ENCODE measurements at regions not wholly inside any gene's neighbourhood (a gene's known extent, or its start where the extent isn't known, plus 50 kb on each side); places are given as distances from the start of the nearest gene placed in this dataset.

DNA sequence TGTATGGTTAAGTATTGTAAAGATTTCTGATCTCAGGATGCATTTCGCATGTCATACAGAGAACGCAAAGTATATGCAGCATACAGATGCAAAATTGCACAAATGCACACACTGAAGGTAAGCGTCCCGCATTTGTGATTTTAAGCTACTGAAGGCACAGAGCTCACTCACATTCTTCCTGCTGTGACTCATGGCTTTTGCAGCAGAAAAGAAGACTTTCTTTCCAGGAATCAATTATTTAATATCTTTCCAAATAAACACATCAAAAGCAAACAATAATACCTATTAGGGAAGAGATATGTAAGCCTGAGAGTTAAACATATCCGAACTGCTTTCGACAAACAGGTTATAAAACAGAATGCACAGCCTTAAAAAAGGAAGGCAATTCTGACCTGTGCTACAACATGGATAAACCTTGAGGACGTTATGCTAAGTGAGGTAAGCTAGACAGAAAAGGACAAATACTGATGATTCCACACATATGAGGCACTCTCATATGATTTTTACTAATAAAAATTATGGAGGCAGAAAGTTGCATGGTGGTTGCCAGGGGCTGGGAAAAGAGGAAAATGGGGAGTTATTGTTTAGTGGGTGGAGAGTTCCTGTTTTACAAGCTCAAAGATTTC, 109.0 kb downstream of the TFAP2A start:
- no peak for DNase-seq (ENCODE audit: low spot score)

DNA sequence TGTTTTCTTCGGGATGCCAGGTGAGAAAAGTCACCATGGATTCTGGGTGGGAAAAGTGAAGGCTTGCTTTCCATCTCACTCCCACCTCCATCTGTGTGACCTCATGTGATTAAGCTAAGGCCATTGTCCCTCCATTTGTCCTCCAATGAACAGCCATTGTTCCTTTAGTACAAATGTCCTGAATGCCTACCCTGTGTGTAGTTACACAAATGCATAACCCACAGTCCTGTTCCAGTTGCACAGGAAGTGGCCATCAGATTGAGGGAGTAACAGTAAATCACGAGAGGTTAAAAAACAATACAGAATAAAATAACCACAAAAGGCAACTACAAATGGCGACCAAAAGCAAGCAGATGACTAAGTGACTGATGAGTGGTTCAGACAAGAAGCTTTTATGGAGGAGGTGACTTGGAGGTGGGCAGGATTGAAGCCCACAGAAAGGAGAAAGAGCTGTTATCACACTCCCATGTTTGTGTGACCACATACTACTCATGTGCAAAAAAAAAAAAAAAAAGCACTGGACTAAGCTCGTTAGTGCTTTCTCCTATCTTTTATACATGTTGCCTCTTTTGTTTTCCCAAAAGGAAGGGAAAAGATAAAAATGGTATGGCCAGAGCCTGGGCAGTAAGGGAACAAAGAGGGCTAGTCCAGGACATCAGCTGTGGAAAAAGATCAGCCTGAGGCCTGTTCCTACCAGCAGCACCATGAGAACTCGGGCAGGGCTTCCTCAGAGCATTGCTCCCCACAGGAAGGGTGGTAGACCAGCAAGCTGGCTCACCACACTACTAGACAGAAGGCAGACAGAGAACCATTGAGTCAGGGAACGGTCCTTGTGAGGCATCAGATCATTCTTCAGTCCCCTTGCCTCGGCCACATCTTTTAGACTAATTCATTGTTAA, 111.0 kb downstream of the TFAP2A start:
- DNase-seq (ENCODE audit: low spot score) = no peak

DNA sequence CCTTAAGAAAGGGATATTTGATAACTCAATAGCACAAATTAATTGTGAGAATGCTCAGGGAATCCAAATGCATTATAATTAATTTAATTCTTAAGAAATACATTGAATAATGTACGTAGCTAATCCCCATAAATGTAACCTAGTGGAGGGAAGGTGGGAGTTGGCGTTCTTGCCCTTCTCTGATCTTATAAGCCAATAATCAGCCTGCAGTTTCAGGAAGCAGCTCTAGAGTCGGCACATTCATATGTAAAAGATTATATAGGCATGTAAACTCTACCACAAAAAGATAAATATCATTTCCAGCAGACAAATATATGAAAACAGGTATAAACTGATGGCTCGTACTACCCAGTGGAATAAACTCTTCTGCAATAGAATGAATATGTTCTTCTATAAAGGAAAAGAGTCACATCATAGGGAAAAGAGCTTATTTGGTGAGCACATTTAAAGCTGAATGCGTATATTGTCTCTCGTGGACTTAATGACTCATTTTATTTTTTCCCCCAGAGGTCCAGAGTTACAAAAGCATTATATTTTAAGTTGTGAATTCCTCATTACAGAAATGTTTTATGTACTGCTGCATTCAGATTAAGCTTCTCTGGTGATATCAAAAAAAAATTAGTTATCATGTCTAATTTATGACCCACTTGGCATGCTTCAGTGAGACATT, 112.2 kb downstream of the TFAP2A start:
- DNase-seq (ENCODE audit: low spot score) = no peak

DNA sequence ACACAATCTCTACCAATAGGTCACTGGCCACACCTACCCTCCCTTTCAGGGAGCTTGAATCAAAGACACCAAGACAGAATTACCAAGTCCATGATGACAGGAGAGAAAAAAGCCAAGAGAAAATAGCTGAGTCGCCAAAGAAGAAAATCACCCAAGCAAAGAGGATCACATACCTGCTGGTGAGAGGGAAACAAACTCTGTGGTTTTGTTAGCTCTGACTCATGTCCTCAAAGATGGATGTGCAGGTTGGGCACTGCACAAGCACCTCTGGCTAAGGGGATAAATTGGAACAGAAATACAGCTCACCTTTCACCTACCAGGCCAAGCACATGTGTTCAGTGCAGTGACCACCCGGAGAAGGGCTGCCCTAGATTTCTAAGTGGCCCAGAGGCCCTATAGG, 114.8 kb downstream of the TFAP2A start:
- DNase-seq (ENCODE audit: low spot score) = no peak

DNA sequence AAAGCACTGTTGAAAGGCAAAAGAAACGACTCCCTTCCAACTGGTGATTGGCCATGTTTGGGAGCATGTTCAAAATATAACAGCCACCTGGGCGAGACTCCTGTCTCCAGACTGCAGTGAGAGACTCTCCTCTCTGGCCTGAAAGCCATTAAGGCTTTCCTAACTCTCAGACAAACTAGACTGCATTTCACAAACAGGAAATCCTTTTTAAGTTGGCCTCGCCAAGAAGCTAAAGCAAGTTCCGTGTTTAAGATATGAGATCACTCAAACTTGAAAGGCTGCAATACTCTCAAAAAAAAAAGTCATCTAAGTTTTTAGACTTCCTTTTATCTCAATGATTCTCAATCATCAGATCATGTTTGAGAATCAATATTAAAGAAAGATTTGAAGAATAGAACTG, 117.0 kb downstream of the TFAP2A start:
- no peak for DNase-seq (ENCODE audit: low spot score)

DNA sequence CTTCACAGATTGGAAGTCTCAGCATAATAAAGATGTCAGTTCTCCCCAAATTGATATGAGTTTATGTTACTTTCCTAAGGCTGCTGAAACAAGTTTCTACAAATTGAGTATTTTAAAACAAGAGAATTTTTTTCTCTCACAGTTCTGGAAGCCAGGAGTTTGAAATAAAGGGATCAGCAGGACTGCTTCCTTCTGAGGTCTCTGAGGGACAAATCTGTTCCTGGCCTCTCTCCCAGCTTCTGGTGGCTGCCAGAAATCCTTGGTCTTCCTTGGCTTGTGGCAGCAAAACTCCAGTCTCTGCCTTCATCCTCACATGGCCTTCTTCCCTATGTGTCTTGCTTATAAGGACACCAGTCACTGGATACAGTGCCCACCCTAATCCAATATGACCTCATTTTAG, 136.1 kb downstream of the TFAP2A start:
- no peak for DNase-seq (ENCODE audit: low spot score)

DNA sequence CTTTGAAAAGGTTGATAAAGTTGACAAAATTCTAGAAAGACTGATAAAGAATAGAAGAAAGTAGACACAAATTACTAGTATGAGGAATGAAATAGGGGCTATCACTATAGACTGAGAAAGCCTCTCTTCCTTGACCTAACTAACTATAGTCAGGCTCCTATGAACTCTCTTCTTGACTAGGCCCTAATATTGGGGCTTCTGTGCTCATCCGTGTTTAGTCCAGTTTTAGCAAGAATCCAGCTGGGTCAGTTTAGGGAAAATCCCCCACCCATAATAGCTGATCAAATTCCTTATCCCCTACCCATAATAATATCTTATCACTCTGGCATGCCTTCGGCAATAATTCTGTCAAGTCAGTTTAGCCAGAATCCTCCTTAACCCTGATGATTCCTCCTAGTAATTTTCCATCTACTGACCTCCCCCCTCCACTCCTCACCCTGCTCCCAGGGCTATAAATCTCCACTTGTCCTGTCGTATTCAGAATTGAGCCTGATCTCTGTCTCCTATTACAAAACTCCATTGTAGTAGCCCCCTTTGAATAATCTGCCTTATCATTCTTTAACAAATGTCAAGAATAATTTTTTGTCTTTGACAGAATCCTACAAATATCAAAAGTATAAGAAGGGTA, 138.1 kb downstream of the TFAP2A start:
- DNase-seq (ENCODE audit: low spot score) = no peak

DNA sequence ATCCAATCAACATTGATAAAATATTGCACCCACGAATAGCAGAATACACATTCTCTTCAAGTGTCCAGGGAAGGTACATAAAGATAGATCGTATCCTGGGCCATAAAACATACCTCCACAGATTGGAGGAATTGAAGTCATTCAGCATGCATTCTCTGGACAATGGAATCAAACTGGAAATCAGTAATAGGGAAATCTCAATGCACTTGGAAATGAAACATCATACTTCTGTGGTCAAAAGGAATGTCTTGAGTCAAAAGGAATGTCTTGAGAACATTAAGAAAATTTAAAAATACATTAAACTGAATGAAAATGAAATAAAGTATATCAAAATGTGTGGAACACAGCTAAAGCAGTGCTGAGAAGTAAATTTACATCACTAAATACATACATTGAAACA, 138.8 kb downstream of the TFAP2A start:
- DNase-seq (ENCODE audit: low spot score) = no peak

DNA sequence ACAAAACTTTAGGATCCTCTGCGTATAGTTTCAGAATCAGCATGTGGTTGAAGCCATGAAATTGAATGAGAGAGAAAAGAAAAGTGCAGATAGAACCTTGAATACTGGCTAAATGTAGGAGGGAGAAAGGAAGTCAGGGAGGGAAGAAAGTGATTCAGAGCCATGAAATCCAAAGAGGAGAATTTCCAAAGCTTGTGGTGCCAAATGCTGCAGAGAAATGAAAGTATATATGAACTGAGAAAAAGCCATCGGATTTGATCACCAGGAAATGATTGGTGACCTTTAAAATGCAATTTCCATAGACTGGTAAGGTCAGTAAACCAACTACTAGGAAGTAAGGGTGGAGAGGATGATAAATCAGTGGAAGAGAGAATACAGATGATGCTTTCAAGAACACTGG, 142.3 kb downstream of the TFAP2A start:
- no peak for DNase-seq (ENCODE audit: low spot score)

DNA sequence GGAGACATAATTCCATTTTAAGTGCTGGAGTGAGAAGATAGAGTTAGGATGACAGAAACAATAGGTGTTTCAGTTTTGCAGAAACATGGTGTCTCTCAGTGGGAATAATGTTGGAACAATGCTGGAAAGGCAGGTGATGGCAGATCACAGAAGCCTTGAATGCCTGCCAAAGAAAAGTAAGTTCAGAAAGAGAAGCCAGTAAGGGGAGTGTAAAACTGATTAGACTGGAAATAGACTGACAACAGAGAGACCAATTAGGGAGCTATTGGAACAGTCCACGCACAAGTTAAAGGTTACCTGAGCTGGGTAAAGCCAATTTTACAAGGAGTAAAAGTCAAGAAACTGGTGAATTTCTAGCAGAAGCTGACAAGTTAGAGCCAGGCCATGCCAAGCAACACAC, 142.9 kb downstream of the TFAP2A start:
- no peak for DNase-seq (ENCODE audit: low spot score)

DNA sequence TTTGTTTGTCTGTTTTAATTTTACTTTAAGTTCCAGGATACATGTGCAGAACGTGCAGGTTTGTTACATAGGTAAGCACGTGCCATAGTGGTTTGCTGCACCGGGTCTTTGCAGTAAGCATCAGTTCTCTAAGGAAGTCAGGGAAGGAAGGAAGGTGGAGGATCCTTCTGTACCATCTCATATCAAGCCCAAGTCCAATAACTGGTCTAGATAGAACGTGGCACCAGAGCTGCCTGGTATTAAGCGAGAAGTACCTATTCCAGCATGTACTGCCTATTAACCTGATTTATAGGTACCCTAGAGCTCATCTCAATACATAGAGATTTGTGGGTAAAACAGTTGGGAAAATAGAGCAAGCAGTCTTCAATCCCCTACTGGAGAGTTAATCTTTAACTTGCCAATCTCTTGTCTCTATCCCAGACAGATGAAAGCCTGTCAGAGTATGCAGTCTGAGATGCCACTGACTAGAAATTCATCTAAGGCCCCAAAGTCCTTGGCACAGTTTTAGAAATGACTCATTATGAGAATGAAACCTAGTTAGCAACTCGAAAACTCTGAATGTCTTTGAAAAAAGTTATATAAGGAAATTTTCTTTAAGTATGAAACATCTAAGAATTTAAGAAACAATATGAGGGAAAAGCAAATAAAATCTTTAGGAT, 144.9 kb downstream of the TFAP2A start:
- DNase-seq (ENCODE audit: low spot score) = no peak

DNA sequence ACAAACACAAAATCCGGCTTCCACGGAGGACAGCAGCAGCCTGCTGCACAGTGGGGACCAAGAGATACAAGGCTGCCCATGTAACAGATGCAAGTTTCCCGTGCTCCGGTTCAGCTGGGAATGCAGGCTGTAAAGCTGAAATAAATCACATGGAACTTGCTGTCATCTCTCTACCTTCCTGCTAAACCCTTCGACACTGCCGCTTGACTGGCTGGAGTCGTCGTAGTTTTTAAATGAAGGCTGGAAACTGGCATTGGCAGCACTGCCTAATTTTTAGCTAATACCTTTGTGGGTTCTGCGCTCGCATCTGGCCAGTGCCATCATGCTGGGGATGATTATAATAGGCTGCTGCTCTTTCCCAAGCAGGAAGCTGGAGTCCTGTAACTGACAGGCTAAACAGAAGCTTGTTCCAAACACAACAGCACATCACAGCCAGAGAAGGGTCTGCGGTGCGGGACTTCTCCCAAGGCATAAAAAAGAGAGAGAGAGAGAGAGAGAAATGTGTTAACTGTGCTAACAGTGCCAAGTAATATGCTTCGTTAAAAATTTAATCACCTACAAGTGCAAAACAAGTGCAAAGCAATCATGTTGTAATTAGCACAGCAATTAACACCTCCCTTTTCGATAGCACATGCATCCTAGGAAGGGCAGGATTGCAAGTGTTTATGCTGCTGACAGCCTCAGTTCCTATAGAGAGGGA, 146.1 kb downstream of the TFAP2A start:
- no peak for DNase-seq (ENCODE audit: low spot score)

DNA sequence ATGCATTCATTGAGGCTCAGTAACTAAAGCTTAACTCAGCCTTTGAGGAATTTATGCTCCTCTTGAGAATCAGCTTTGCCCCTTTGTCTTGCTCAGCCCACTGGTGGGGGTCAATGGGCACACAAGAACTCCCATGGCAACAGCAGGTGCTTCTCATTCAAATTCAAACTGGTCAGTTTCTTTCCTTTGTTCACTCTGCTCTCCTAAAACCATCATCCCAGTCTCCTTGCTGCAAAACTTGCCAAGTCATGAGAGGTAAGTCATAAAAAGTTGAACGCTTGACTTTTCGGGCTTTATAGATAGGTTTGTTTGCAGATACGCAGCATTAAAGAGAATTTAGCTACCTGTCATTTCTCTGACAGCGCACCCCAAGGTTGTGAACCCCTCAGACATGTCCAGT, 146.8 kb downstream of the TFAP2A start:
- DNase-seq (ENCODE audit: low spot score) = no peak

DNA sequence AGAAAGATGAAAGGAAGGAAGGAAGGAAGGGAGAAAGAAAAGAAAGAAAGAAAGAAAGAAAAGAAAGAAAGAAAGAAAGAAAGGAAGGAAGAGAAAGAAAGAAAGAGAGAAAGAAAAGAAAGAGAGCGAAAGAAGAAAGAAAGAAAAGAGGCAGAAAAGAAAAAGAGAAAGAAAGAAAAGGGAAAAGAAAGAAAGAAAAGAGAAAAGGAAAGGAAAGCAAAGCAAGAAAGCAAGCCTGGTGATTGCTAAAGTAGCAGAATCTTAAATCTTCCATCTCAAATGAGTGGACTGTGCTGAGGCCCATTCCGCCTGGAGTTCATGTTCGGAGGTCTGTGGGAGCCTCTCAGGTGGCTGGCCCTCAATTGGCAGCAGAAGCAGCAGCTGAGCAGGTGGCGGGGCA, 148.4 kb downstream of the TFAP2A start:
- no peak for DNase-seq (ENCODE audit: low spot score)

DNA sequence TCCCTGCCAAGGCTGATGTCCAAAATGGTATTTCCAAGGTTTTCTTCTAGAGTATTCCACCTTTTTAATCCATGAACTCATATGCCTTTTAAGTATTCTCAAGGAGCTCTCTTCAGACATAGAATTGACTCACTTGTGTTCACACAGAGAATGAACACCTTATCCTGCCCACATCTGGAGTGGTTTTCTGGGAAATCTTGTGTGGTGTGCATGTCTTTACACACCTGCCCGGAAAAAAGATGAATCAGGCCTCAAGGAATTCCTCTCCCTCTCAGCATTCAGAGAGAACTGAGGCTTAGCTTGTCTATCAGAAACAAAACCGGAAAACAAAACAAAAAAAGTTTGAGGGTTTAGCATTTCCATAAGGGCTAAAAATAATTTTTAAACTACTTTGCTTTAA, 148.8 kb downstream of the TFAP2A start:
- DNase-seq (ENCODE audit: low spot score) = no peak

DNA sequence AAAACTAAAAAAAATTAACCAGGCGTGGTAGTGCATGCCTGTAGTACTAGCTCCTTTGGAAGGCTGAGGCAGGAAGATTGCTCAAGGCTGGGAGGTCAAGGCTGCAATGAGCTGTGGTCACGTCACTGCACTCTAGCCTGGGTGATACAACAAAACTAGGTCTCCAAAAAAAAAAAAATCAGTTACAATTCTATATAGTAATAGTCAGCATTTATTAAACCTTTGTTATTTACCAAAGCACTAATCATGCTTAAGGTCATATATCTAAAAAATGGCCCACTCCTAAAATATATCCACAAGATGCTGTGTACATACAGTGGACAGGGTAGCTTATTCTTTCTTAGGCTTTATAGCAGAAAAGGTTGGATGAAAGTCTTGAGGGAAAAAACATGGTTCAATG, 152.4 kb downstream of the TFAP2A start:
- no peak for DNase-seq (ENCODE audit: low spot score)

DNA sequence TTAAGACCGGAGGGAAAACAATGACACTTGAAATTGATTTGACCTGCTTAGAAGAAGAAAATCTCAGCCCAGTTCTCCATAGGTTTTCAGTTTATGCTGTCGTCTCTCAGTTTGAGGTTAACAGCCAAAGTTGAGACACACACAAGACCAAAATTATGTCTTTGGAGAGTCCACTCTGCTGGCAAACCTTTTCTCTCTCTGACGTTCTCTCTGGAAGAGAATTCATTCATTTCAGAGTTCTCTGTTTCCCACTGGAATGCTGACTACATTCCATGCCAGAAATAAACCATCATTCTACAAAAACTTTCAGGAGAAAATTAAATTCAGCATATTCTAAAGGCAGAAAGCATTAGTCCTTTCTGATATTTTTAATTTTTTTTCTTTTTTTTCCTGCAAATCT, 155.2 kb downstream of the TFAP2A start:
- no peak for DNase-seq (ENCODE audit: low spot score)

DNA sequence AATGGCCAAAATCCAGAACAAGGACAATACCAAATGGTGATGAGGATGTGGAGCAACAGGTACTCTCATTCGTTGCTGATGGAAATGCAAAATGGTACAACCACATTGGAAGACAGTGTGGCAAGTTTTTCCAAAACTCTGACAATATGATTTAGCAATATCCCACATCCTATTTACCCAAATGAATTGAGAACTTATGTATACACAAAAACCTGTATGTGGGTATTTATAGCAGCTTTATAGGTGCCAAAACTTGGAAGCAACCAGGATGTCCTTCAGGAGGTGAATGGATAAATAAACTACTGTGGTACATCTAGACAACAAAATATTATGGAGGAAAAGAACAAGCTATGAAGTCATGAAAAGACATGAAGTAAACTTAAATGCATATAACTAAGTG, 156.5 kb downstream of the TFAP2A start:
- no peak for DNase-seq (ENCODE audit: low spot score)

DNA sequence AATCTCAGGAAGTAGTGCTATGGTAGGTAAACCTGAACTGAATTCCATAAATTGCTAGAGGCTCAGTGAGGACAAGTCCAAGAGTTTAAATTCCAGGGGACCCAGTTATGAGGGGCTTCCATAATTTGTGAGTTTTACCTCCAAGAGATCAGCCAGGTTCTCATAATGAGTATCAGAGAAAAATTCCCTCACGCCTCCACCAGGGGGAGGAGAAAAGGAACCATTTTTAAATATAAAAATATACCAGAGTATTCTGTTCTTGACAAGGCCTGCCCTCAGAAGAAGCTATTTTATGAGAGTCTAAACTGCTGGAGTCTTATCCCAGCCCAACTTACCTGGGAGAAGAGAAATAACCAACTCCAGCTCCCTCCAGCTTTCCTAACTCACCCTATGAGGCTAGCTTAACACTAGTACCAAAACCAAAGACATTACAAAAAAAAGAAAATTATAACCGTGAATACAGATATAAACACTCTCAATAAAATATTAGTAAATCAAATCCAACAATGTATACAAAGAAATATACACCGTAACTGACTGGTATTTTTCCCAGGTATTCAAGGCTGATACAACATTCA, 158.7 kb downstream of the TFAP2A start:
- DNase-seq (ENCODE audit: low spot score) = peak; percentile 11

DNA sequence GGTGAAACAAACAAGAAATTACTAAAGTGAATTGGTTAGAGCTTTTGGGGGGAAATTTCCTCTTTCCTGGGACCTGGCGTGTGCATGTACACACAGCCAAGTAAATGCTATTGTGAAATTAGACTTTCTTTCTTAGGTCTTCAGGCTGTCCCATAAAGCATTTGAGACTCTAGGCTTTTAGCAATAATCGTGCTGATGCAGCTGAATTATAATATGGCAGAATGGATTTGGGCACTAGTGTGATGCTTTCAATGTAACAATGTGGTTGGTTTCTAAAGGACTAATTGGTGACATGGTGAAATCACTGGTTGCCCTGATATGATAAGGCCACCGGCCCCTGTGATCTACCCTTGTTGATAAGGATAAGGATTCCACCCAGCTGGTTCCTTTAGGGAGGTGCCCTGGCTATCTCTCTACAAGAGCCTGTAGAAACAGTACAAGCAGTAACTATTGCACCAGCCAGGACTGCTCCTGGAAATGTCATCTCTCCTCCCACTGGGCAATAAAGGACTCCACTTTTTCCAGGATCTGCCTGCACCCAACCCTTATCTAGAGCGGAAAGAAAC, 164.1 kb downstream of the TFAP2A start:
- DNase-seq (ENCODE audit: low spot score) = no peak

DNA sequence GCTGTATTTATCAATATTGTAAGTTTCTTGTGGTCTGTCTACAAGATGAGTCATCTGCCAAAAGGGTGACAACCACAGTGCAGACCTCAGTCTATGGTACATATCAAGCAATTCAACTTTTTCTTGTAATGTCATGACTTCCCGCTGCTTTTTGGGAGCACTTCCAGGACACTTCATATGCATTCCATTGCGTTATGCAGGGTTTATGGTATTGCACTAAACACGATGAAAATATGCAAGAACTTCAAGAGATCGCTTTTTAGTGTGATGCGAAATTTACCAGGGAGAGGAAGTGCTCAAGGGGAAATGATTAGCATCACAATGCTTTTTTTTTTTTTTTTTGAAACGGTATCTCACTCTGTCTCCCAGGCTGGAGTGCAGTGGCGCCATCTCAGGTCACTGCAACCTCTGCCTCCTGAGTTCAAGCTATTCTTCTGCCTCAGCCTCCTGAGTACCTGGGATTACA, 166.5 kb downstream of the TFAP2A start:
- no peak for DNase-seq (ENCODE audit: low spot score)

Measured in germinal center (tissue), 1 donor.